Endodermal cell (in vitro differentiated cells): ENCODE measurements at regions not wholly inside any gene's neighbourhood (a gene's known extent, or its start where the extent isn't known, plus 50 kb on each side); places are given as distances from the start of the nearest gene placed in this dataset.

Experiments used
- DNase-seq: peaks from one replicate; pipeline ENCODE4 v3.0.0-alpha.2; 2017
- H3K27ac ChIP-seq: 2 replicates; pipeline ENCODE4 v1.5.1; 2013; ENCODE audit warnings: mild to moderate bottlenecking, low read depth, low read length, moderate library complexity
- H3K27me3 ChIP-seq: 2 replicates; pipeline ENCODE4 v1.6.1; 2013; ENCODE audit warnings: mild to moderate bottlenecking, low read length, moderate library complexity; ENCODE audit not compliant: insufficient read depth, control insufficient read depth, poor library complexity, severe bottlenecking
- H3K36me3 ChIP-seq: 2 replicates; pipeline ENCODE4 v1.7.0; 2013; ENCODE audit warnings: mild to moderate bottlenecking, low read length, moderate library complexity; ENCODE audit not compliant: control insufficient read depth, insufficient read depth
- H3K4me1 ChIP-seq: one replicate; pipeline ENCODE4 v1.7.0; 2013; ENCODE audit warnings: low read length; ENCODE audit not compliant: control insufficient read depth, insufficient read depth
- H3K4me3 ChIP-seq: 2 replicates; pipeline ENCODE4 v1.5.1; 2013; ENCODE audit warnings: mild to moderate bottlenecking, low read length, moderate library complexity
- H3K9ac ChIP-seq: 2 replicates; pipeline ENCODE4 v1.6.1; 2013; ENCODE audit warnings: mild to moderate bottlenecking, low read length, moderate library complexity; ENCODE audit not compliant: poor library complexity, severe bottlenecking; ENCODE audit errors: extremely low read depth
- H3K9me3 ChIP-seq: 2 replicates; pipeline ENCODE4 v1.6.1; 2013; ENCODE audit warnings: mild to moderate bottlenecking, low read length, moderate library complexity; ENCODE audit not compliant: control insufficient read depth
- H3K27ac Mint-ChIP-seq: 2 replicates; pipeline ENCODE4 v1.8.0; 2020; ENCODE audit warnings: mixed read lengths
- H3K27me3 Mint-ChIP-seq: 2 replicates; pipeline ENCODE4 v1.8.0; 2021; ENCODE audit warnings: mild to moderate bottlenecking, mixed read lengths; ENCODE audit not compliant: insufficient read depth
- H3K36me3 Mint-ChIP-seq: 2 replicates; pipeline ENCODE4 v1.8.0; 2020; ENCODE audit warnings: low read depth, mixed read lengths
- H3K4me1 Mint-ChIP-seq: 2 replicates; pipeline ENCODE4 v1.8.0; 2020; ENCODE audit warnings: mixed read lengths
- H3K4me3 Mint-ChIP-seq: 2 replicates; pipeline ENCODE4 v1.8.0; 2020; ENCODE audit warnings: mild to moderate bottlenecking, moderate library complexity, mixed read lengths
- H3K9me3 Mint-ChIP-seq: 2 replicates; pipeline ENCODE4 v1.8.0; 2020; ENCODE audit warnings: mild to moderate bottlenecking, mixed read lengths
- CTCF ChIP-seq: fragments of 200-600 bp; sonication (generic); conservative IDR thresholded peaks from 2 replicates; pipeline ENCODE4 v1.5.0; 2021; ENCODE audit warnings: antibody characterized with exemption, mild to moderate bottlenecking
- whole genome bisulfite sequencing, 2 experiments: methylation state at CpG; one replicate each; pipeline versions ENCODE4 v1.1.5 to v1.1.7; 2013; ENCODE audit warnings: missing lambda C conversion rate in 2 of 2, mixed read lengths in 1 of 2; ENCODE audit not compliant: insufficient coverage in 1 of 2, insufficient read length in 1 of 2; 5-methylcytosine and 5-hydroxymethylcytosine counted together

GRCh38 chr16:54501797-54502196, 215.2 kb upstream of the IRX3 start:
- no peaks in the 10 kb centered on the region for H3K27me3 ChIP-seq
- H3K27ac ChIP-seq: no peak overlapping the region
- Mint-ChIP-seq H3K36me3 (no peaks in the 10 kb centered on the region), H3K9me3 (peaks cover 11% of the 10 kb centered on the region), H3K27ac (no peak overlapping the region), H3K27me3 (no peaks in the 10 kb centered on the region), H3K4me1 (peaks cover 16% of the 10 kb centered on the region), H3K4me3 (no peak overlapping the region)
- peaks cover 6% of the 10 kb centered on the region for H3K4me1 ChIP-seq
- H3K4me3 ChIP-seq: no peak overlapping the region
- no peaks in the 10 kb centered on the region for H3K9me3 ChIP-seq
- no peak for DNase-seq
- 88% methylated on average over 1 of the region's 1 CpG for WGBS, 2 experiments
- no peak overlapping the region for H3K9ac ChIP-seq
- H3K36me3 ChIP-seq: no peaks in the 10 kb centered on the region
- TF ChIP-seq CTCF: no peak

DNA sequence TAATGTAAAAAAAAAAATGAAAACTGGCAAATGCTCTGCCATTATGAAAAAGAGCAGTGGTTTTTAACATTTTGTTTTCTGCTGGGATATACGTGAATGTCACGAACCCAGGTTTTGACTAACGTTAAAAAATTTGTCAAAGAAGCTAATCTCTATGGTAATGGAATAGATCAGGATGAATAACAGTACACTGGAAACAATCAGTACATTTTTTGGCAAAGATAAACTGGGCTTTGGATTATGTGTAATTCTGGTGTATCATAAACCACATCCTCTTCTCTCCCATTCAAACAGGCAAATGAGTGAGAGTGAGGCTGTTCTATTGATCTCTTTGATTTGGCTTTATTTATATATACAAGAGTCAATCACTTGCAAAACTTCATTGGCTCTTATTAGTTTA, 207.0 kb upstream of the IRX3 start:
- Histone ChIP-seq H3K4me3 (no peak overlapping the region), H3K9ac (no peak overlapping the region), H3K27me3 (no peaks in the 10 kb centered on the region), H3K27ac (no peak overlapping the region), H3K4me1 (no peaks in the 10 kb centered on the region), H3K36me3 (no peaks in the 10 kb centered on the region), H3K9me3 (no peaks in the 10 kb centered on the region)
- Mint-ChIP-seq H3K9me3 (peaks cover 10% of the 10 kb centered on the region), H3K4me3 (no peak overlapping the region), H3K4me1 (peaks cover 7% of the 10 kb centered on the region), H3K27ac (no peak overlapping the region), H3K27me3 (peaks cover 2% of the 10 kb centered on the region), H3K36me3 (no peaks in the 10 kb centered on the region)
- TF ChIP-seq CTCF: no peak
- no peak for DNase-seq
- 91 to 98% methylated on average over 3 of the region's 3 CpGs for WGBS, 2 experiments

GRCh38 chr16:54493061-54493460, 206.5 kb upstream of the IRX3 start:
- Histone ChIP-seq H3K27me3 (no peaks in the 10 kb centered on the region), H3K9ac (no peak overlapping the region), H3K4me1 (no peaks in the 10 kb centered on the region), H3K9me3 (no peaks in the 10 kb centered on the region), H3K27ac (no peak overlapping the region), H3K4me3 (no peak overlapping the region), H3K36me3 (no peaks in the 10 kb centered on the region)
- Mint-ChIP-seq H3K27me3 (peaks cover 2% of the 10 kb centered on the region), H3K4me1 (peaks cover 12% of the 10 kb centered on the region), H3K36me3 (no peaks in the 10 kb centered on the region), H3K27ac (no peak overlapping the region), H3K9me3 (peaks cover 5% of the 10 kb centered on the region), H3K4me3 (no peak overlapping the region)
- no peak for TF ChIP-seq CTCF
- no peak for DNase-seq
- WGBS, 2 experiments: 89 to 94% methylated on average over 1 to 2 of the region's 2 CpGs
